Esophagus (tissue), 2 donors: ENCODE measurements at regions not wholly inside any gene's neighbourhood (a gene's known extent, or its start where the extent isn't known, plus 50 kb on each side); places are given as distances from the start of the nearest gene placed in this dataset.

ENCODE experiments used
- H3K27ac ChIP-seq, 2 donors: one replicate each; pipeline ENCODE4 v1.5.1; 2013; ENCODE audit warnings: low read depth in 2 of 2, mild to moderate bottlenecking in 2 of 2, inconsistent platforms in 1 of 2, low read length in 1 of 2, moderate library complexity in 1 of 2
- H3K27me3 ChIP-seq, 2 donors: one replicate each; pipeline ENCODE4 v1.6.1; 2013; ENCODE audit warnings: low read length in 2 of 2, control low read depth in 1 of 2, mild to moderate bottlenecking in 1 of 2; ENCODE audit not compliant: insufficient read depth in 2 of 2, control insufficient read depth in 1 of 2
- H3K36me3 ChIP-seq, 2 donors: one replicate each; pipeline ENCODE4 v1.6.1; 2013; ENCODE audit warnings: low read length in 1 of 2; ENCODE audit not compliant: control insufficient read depth in 2 of 2, insufficient read depth in 2 of 2
- H3K4me1 ChIP-seq, 2 donors: one replicate each; pipeline ENCODE4 v1.6.1; 2013; ENCODE audit warnings: low read length in 1 of 2; ENCODE audit not compliant: control insufficient read depth in 2 of 2, insufficient read depth in 2 of 2
- H3K4me3 ChIP-seq, 2 donors: one replicate each; pipeline ENCODE4 v1.5.1; 2013; ENCODE audit warnings: low read length in 2 of 2, mild to moderate bottlenecking in 2 of 2, low read depth in 1 of 2, moderate library complexity in 1 of 2
- H3K9me3 ChIP-seq, 2 donors: one replicate each; pipeline ENCODE4 v1.6.1; 2013; ENCODE audit warnings: mild to moderate bottlenecking in 2 of 2, low read depth in 1 of 2, low read length in 1 of 2, moderate library complexity in 1 of 2; ENCODE audit not compliant: control insufficient read depth in 2 of 2, insufficient read depth in 1 of 2
- WGBS, 2 donors: extraction: QIAGEN DNeasy Blood & Tissue Kit; methylation state at CpG; one replicate each; pipeline ENCODE4 v1.1.7; 2013; 5-methylcytosine and 5-hydroxymethylcytosine counted together
- donor health status: healthy with polysubstance abuse.
- donor health status: Bipolar disorder and iron deficiency.

GRCh38 chr20:62585461-62585970 is 56.8 kb upstream of the SLCO4A1 start:
- H3K27me3 ChIP-seq: peaks cover 2 to 7% of the 10 kb centered on the region in 2 donors
- H3K4me1 ChIP-seq: peaks cover 0 to 6% of the 10 kb centered on the region in 2 donors
- H3K4me3 ChIP-seq: no peak overlapping the region
- no peak overlapping the region for H3K27ac ChIP-seq
- H3K9me3 ChIP-seq: no peaks in the 10 kb centered on the region
- 70 to 72% methylated on average over 22 of the region's 22 CpGs for WGBS, 2 donors
- H3K36me3 ChIP-seq: no peaks in the 10 kb centered on the region

- Histone ChIP-seq H3K36me3 (no peaks in the 10 kb centered on the region), H3K27ac (no peak overlapping the region), H3K4me3 (no peak overlapping the region), H3K9me3 (no peaks in the 10 kb centered on the region), H3K4me1 (peaks cover 0 to 9% of the 10 kb centered on the region in 2 donors), H3K27me3 (peaks cover 2 to 3% of the 10 kb centered on the region in 2 donors)
- 51 to 59% methylated on average over 8 of the region's 8 CpGs for WGBS, 2 donors
Observed at GRCh38 chr20:62586799-62587198, 55.5 kb upstream of the SLCO4A1 start.

GRCh38 chr20:62587757-62588402 is 54.4 kb upstream of the SLCO4A1 start:
- Histone ChIP-seq H3K36me3 (no peaks in the 10 kb centered on the region), H3K4me3 (no peak overlapping the region), H3K4me1 (peaks cover 0 to 8% of the 10 kb centered on the region in 2 donors), H3K9me3 (no peaks in the 10 kb centered on the region), H3K27ac (no peak overlapping the region), H3K27me3 (peaks cover 0 to 2% of the 10 kb centered on the region in 2 donors)
- WGBS, 2 donors: 40 to 48% methylated on average over 20 of the region's 20 CpGs

- peaks cover 0 to 8% of the 10 kb centered on the region in 2 donors for H3K4me1 ChIP-seq
- WGBS, 2 donors: 63 to 65% methylated on average over 12 to 13 of the region's 13 CpGs
- H3K36me3 ChIP-seq: no peaks in the 10 kb centered on the region
- peaks cover 0 to 2% of the 10 kb centered on the region in 2 donors for H3K27me3 ChIP-seq
- H3K4me3 ChIP-seq: no peak overlapping the region
- no peak overlapping the region for H3K27ac ChIP-seq
- H3K9me3 ChIP-seq: no peaks in the 10 kb centered on the region
Observed at GRCh38 chr20:62588458-62589149, 53.7 kb upstream of the SLCO4A1 start.

- peaks cover 0 to 8% of the 10 kb centered on the region in 2 donors for H3K4me1 ChIP-seq
- H3K27me3 ChIP-seq: peaks cover 0 to 2% of the 10 kb centered on the region in 2 donors
- H3K27ac ChIP-seq: no peak overlapping the region
- no peak overlapping the region for H3K4me3 ChIP-seq
- H3K9me3 ChIP-seq: no peaks in the 10 kb centered on the region
- WGBS, 2 donors: 60 to 70% methylated on average over 9 of the region's 9 CpGs
- H3K36me3 ChIP-seq: no peaks in the 10 kb centered on the region
Observed at GRCh38 chr20:62589150-62589498, 53.2 kb upstream of the SLCO4A1 start.

- Histone ChIP-seq H3K27me3 (peaks cover 0 to 2% of the 10 kb centered on the region in 2 donors), H3K4me1 (peaks cover 0 to 8% of the 10 kb centered on the region in 2 donors)
Observed at GRCh38 chr20:62589720-62590119, 52.6 kb upstream of the SLCO4A1 start.

GRCh38 chr20:62590309-62591121 is 51.8 kb upstream of the SLCO4A1 start:
- peaks cover 0 to under 1% of the 10 kb centered on the region in 2 donors for H3K9me3 ChIP-seq
- no peak overlapping the region for H3K4me3 ChIP-seq
- 51 to 61% methylated on average over 23 of the region's 23 CpGs for WGBS, 2 donors
- H3K4me1 ChIP-seq: peaks cover 0 to 8% of the 10 kb centered on the region in 2 donors
- peaks cover 0 to 2% of the 10 kb centered on the region in 2 donors for H3K27me3 ChIP-seq
- H3K36me3 ChIP-seq: no peaks in the 10 kb centered on the region
- no peak overlapping the region for H3K27ac ChIP-seq

More at GRCh38 chr20:62589720-62590119, 52.6 kb upstream of the SLCO4A1 start:
- Histone ChIP-seq H3K9me3 (no peaks in the 10 kb centered on the region), H3K4me3 (no peak overlapping the region), H3K36me3 (no peaks in the 10 kb centered on the region), H3K27ac (no peak overlapping the region)
- 84 to 86% methylated on average over 14 of the region's 14 CpGs for WGBS, 2 donors

- Histone ChIP-seq H3K27ac (no peak overlapping the region), H3K4me1 (peaks cover 0 to 8% of the 10 kb centered on the region in 2 donors), H3K36me3 (no peaks in the 10 kb centered on the region), H3K4me3 (no peak overlapping the region), H3K9me3 (peaks cover 0 to 3% of the 10 kb centered on the region in 2 donors), H3K27me3 (peaks cover 0 to 2% of the 10 kb centered on the region in 2 donors)
- WGBS, 2 donors: 70 to 79% methylated on average over 11 of the region's 11 CpGs
Observed at GRCh38 chr20:62591122-62591468, 51.2 kb upstream of the SLCO4A1 start.

- H3K27me3 ChIP-seq: peaks cover 0 to 2% of the 10 kb centered on the region in 2 donors
- H3K4me1 ChIP-seq: peaks cover 0 to 12% of the 10 kb centered on the region in 2 donors
- no peak overlapping the region for H3K27ac ChIP-seq
- 82 to 85% methylated on average over 10 of the region's 10 CpGs for WGBS, 2 donors
- peaks cover 0 to 3% of the 10 kb centered on the region in 2 donors for H3K9me3 ChIP-seq
- no peak overlapping the region for H3K4me3 ChIP-seq
- no peaks in the 10 kb centered on the region for H3K36me3 ChIP-seq
Observed at GRCh38 chr20:62591591-62591990, 50.7 kb upstream of the SLCO4A1 start.
